Esophagus squamous epithelium (tissue), 4 donors: ENCODE measurements at regions not wholly inside any gene's neighbourhood (a gene's known extent, or its start where the extent isn't known, plus 50 kb on each side); places are given as distances from the start of the nearest gene placed in this dataset.
"Not testable (repeated sequence)": the region's sequence is repeated elsewhere in the genome, so short reads cannot be mapped to it uniquely, and the experiment has no call there.

Source experiments
- CTCF ChIP-seq, 6 experiments: fragments of 450-650 bp in 4 of 6; fragments of 200-600 bp in 2 of 6; sonication (generic) in 2 of 6; IDR thresholded peaks; one replicate each; pipeline ENCODE4 v1.5.1; 2016 to 2019; ENCODE audit warnings: antibody characterized with exemption in 6 of 6, mild to moderate bottlenecking in 4 of 6, moderate library complexity in 4 of 6
- POLR2A ChIP-seq, 4 donors: fragments of 450-650 bp; IDR thresholded peaks; one replicate each; pipeline ENCODE4 v1.6.1; 2017; ENCODE audit warnings: antibody characterized with exemption in 4 of 4, mild to moderate bottlenecking in 4 of 4, moderate library complexity in 3 of 4

- not testable (repeated sequence) for TF ChIP-seq CTCF, POLR2A (IDR thresholded peaks at IDR 0.05)
These were observed 79.8 kb upstream of the MLN start for GRCh38 chr6:33883621-33884020.
